ENCODE measurements at regions not wholly inside any gene's neighbourhood (a gene's known extent, or its start where the extent isn't known, plus 50 kb on each side); places are given as distances from the start of the nearest gene placed in this dataset.

- H3K27ac Mint-ChIP-seq (ENCODE audit: unreplicated experiment) = peak overlapping the region; percentile 30
- H3K36me3 Mint-ChIP-seq (ENCODE audit: low read depth) = peaks cover 15% of the 10 kb centered on the region
- peaks cover 19% of the 10 kb centered on the region for H3K9me3 Mint-ChIP-seq
- DNase-seq (ENCODE audit: low read depth, low spot score) = no peak
- H3K4me1 Mint-ChIP-seq = peaks cover 29% of the 10 kb centered on the region
- no peaks in the 10 kb centered on the region for H3K27me3 Mint-ChIP-seq (ENCODE audit: low read depth)
- H3K4me3 Mint-ChIP-seq = no peak overlapping the region
- TF ChIP-seq CTCF (conservative IDR thresholded peaks at IDR 0.05) = no peak
Measured at GRCh38 chr4:138348055-138348454, 105.9 kb upstream of the SLC7A11 start.

GRCh38 chr4:138347561-138347960 lies 105.4 kb upstream of the SLC7A11 start:
- no peak for DNase-seq (ENCODE audit: low read depth, low spot score)
- no peak for TF ChIP-seq CTCF (conservative IDR thresholded peaks at IDR 0.05)
- Mint-ChIP-seq H3K36me3 (ENCODE audit: low read depth) (peaks cover 12% of the 10 kb centered on the region), H3K27ac (ENCODE audit: unreplicated experiment) (peak overlapping the region; percentile 30), H3K27me3 (ENCODE audit: low read depth) (no peaks in the 10 kb centered on the region), H3K4me1 (peaks cover 29% of the 10 kb centered on the region), H3K9me3 (peaks cover 16% of the 10 kb centered on the region), H3K4me3 (no peak overlapping the region)

- Mint-ChIP-seq H3K27me3 (ENCODE audit: low read depth) (no peaks in the 10 kb centered on the region), H3K9me3 (peaks cover 13% of the 10 kb centered on the region)
Measured at GRCh38 chr4:138344851-138345250, 102.7 kb upstream of the SLC7A11 start.

GRCh38 chr4:138344054-138344453 lies 101.9 kb upstream of the SLC7A11 start:
- DNase-seq (ENCODE audit: low read depth, low spot score) = no peak
- no peak for TF ChIP-seq CTCF (conservative IDR thresholded peaks at IDR 0.05)
- peaks cover 10% of the 10 kb centered on the region for H3K9me3 Mint-ChIP-seq
- peaks cover 22% of the 10 kb centered on the region for H3K4me1 Mint-ChIP-seq
- H3K36me3 Mint-ChIP-seq (ENCODE audit: low read depth) = peaks cover 2% of the 10 kb centered on the region
- H3K27ac Mint-ChIP-seq (ENCODE audit: unreplicated experiment) = no peak overlapping the region
- no peaks in the 10 kb centered on the region for H3K27me3 Mint-ChIP-seq (ENCODE audit: low read depth)
- H3K4me3 Mint-ChIP-seq = no peak overlapping the region

More at GRCh38 chr4:138344851-138345250, 102.7 kb upstream of the SLC7A11 start:
- Mint-ChIP-seq H3K36me3 (ENCODE audit: low read depth) (peaks cover 5% of the 10 kb centered on the region), H3K4me1 (peaks cover 26% of the 10 kb centered on the region), H3K4me3 (no peak overlapping the region), H3K27ac (ENCODE audit: unreplicated experiment) (no peak overlapping the region)
- no peak for DNase-seq (ENCODE audit: low read depth, low spot score)
- TF ChIP-seq CTCF (conservative IDR thresholded peaks at IDR 0.05) = no peak

GRCh38 chr4:138341739-138342415 lies 99.7 kb upstream of the SLC7A11 start:
- H3K4me1 Mint-ChIP-seq = peaks cover 7% of the 10 kb centered on the region
- H3K27me3 Mint-ChIP-seq (ENCODE audit: low read depth) = no peaks in the 10 kb centered on the region
- peaks cover 2% of the 10 kb centered on the region for H3K36me3 Mint-ChIP-seq (ENCODE audit: low read depth)
- no peak for DNase-seq (ENCODE audit: low read depth, low spot score)
- peaks cover 8% of the 10 kb centered on the region for H3K9me3 Mint-ChIP-seq
- H3K27ac Mint-ChIP-seq (ENCODE audit: unreplicated experiment) = no peak overlapping the region
- no peak overlapping the region for H3K4me3 Mint-ChIP-seq
- TF ChIP-seq CTCF (conservative IDR thresholded peaks at IDR 0.05) = no peak

All from neural crest cell (in vitro differentiated cells).